H9 (cell line): ENCODE measurements at regions not wholly inside any gene's neighbourhood (a gene's known extent, or its start where the extent isn't known, plus 50 kb on each side); places are given as distances from the start of the nearest gene placed in this dataset.

Source experiments
- DNase-seq: peaks from one replicate; pipeline ENCODE4 v3.0.0-alpha.2; 2017
- H2AFZ ChIP-seq: one replicate; pipeline ENCODE4 v1.6.1; 2013; ENCODE audit warnings: mild to moderate bottlenecking, low read length, control low read depth, moderate library complexity
- H2AK5ac ChIP-seq: 2 replicates; pipeline ENCODE4 v1.6.1; 2013; ENCODE audit warnings: low read length, control low read depth, mixed read lengths; ENCODE audit not compliant: insufficient read length
- H2BK120ac ChIP-seq: one replicate; pipeline ENCODE4 v1.6.1; 2013; ENCODE audit warnings: low read depth, mild to moderate bottlenecking, low read length, control low read depth, inconsistent platforms; ENCODE audit not compliant: poor library complexity, severe bottlenecking
- H2BK12ac ChIP-seq: 2 replicates; pipeline ENCODE4 v1.6.1; 2013; ENCODE audit warnings: low read length, control low read depth, mixed read lengths, low read depth; ENCODE audit not compliant: insufficient read length
- H2BK15ac ChIP-seq: 2 replicates; pipeline ENCODE4 v1.6.1; 2013; ENCODE audit warnings: low read depth, low read length, control low read depth
- H2BK20ac ChIP-seq: one replicate; pipeline ENCODE4 v1.6.1; 2013; ENCODE audit warnings: low read depth, mild to moderate bottlenecking, low read length, control low read depth, inconsistent platforms; ENCODE audit not compliant: poor library complexity, severe bottlenecking
- H2BK5ac ChIP-seq: 2 replicates; pipeline ENCODE4 v1.6.1; 2013; ENCODE audit warnings: low read length, control low read depth, mixed read lengths; ENCODE audit not compliant: insufficient read length
- H3K14ac ChIP-seq: 2 replicates; pipeline ENCODE4 v1.6.1; 2013; ENCODE audit warnings: low read length, control low read depth; ENCODE audit not compliant: insufficient read depth
- H3K18ac ChIP-seq: 2 replicates; pipeline ENCODE4 v1.6.1; 2013; ENCODE audit warnings: low read depth, mild to moderate bottlenecking, mixed read lengths, low read length, control low read depth; ENCODE audit not compliant: insufficient read length
- H3K23ac ChIP-seq: 2 replicates; pipeline ENCODE4 v1.6.1; 2013; ENCODE audit warnings: low read length, control low read depth, mixed read lengths, low read depth; ENCODE audit not compliant: insufficient read length
- H3K23me2 ChIP-seq: 2 replicates; pipeline ENCODE4 v1.6.1; 2013; ENCODE audit warnings: low read depth, mild to moderate bottlenecking, mixed read lengths, low read length, control low read depth; ENCODE audit not compliant: insufficient read length, poor library complexity, severe bottlenecking
- H3K27ac ChIP-seq: 2 replicates; pipeline ENCODE4 v1.5.1; 2013; ENCODE audit warnings: low read length, control low read depth, mixed read lengths, low read depth; ENCODE audit not compliant: insufficient read length
- H3K27me3 ChIP-seq: 2 replicates; pipeline ENCODE4 v1.6.1; 2013; ENCODE audit warnings: low read length, control low read depth, inconsistent platforms; ENCODE audit not compliant: insufficient read depth
- H3K4ac ChIP-seq: 2 replicates; pipeline ENCODE4 v1.6.1; 2013; ENCODE audit warnings: low read depth, mild to moderate bottlenecking, control low read depth, inconsistent platforms, low read length, moderate library complexity
- H3K4me1 ChIP-seq: 2 replicates; pipeline ENCODE4 v1.6.1; 2013; ENCODE audit warnings: low read length, control low read depth, inconsistent platforms; ENCODE audit not compliant: insufficient read depth
- H3K4me2 ChIP-seq: 2 replicates; pipeline ENCODE4 v1.6.1; 2013; ENCODE audit warnings: low read length, control low read depth, mixed read lengths; ENCODE audit not compliant: insufficient read length, insufficient read depth
- H3K56ac ChIP-seq: 2 replicates; pipeline ENCODE4 v1.6.1; 2013; ENCODE audit warnings: low read depth, mild to moderate bottlenecking, mixed read lengths, low read length, control low read depth; ENCODE audit not compliant: insufficient read length
- H3K79me1 ChIP-seq: 2 replicates; pipeline ENCODE4 v1.6.1; 2013; ENCODE audit warnings: low read depth, mild to moderate bottlenecking, moderate library complexity, low read length, control low read depth, inconsistent platforms; ENCODE audit not compliant: insufficient read depth, poor library complexity, severe bottlenecking
- H3K79me2 ChIP-seq: 2 replicates; pipeline ENCODE4 v1.6.1; 2013; ENCODE audit warnings: low read length, control low read depth, inconsistent platforms; ENCODE audit not compliant: insufficient read depth
- H3K9ac ChIP-seq: 2 replicates; pipeline ENCODE4 v1.6.1; 2013; ENCODE audit warnings: low read length, control low read depth, mixed read lengths; ENCODE audit not compliant: insufficient read length; ENCODE audit errors: extremely low read depth
- H3K9me3 ChIP-seq: one replicate; pipeline ENCODE4 v1.6.1; 2013; ENCODE audit warnings: low read depth, low read length, inconsistent platforms; ENCODE audit not compliant: control insufficient read depth
- H3T11ph ChIP-seq: one replicate; pipeline ENCODE4 v1.6.1; 2013; ENCODE audit warnings: mild to moderate bottlenecking, low read length, control low read depth, inconsistent platforms
- H4K20me1 ChIP-seq: one replicate; pipeline ENCODE4 v1.6.1; 2013; ENCODE audit not compliant: control insufficient read depth, insufficient read length, insufficient read depth
- H4K5ac ChIP-seq: 2 replicates; pipeline ENCODE4 v1.6.1; 2013; ENCODE audit warnings: low read depth, mild to moderate bottlenecking, mixed read lengths, low read length, control low read depth; ENCODE audit not compliant: insufficient read length
- H4K8ac ChIP-seq: replicated peaks from 2 replicates; pipeline ENCODE4 v1.6.1; 2013; ENCODE audit warnings: low read length, control low read depth, mixed read lengths, low read depth; ENCODE audit not compliant: insufficient read length
- H4K91ac ChIP-seq: 2 replicates; pipeline ENCODE4 v1.6.1; 2013; ENCODE audit warnings: low read depth, mild to moderate bottlenecking, moderate library complexity, mixed read lengths, low read length, control low read depth; ENCODE audit not compliant: insufficient read length
- H3K27ac Mint-ChIP-seq, 3 experiments: 2 replicates in 2 of 3; 3 replicates in 1 of 3; pipeline ENCODE4 v1.8.0; 2020 to 2021; ENCODE audit warnings: mixed read lengths in 3 of 3, mild to moderate bottlenecking in 1 of 3, moderate library complexity in 1 of 3
- H3K27me3 Mint-ChIP-seq: 2 replicates; pipeline ENCODE4 v1.8.0; 2021; ENCODE audit warnings: low read depth, mild to moderate bottlenecking, moderate library complexity, mixed read lengths
- H3K36me3 Mint-ChIP-seq, 3 experiments: 2 replicates in 2 of 3; 3 replicates in 1 of 3; pipeline ENCODE4 v1.8.0; 2020 to 2021; ENCODE audit warnings: low read depth in 3 of 3, mixed read lengths in 3 of 3; ENCODE audit not compliant: insufficient read depth in 1 of 3
- H3K4me1 Mint-ChIP-seq, 2 experiments: 2 replicates each; pipeline ENCODE4 v1.8.0; 2020; ENCODE audit warnings: mixed read lengths in 2 of 2
- H3K4me3 Mint-ChIP-seq, 2 experiments: 2 replicates in 1 of 2; 3 replicates in 1 of 2; pipeline ENCODE4 v1.8.0; 2020 to 2021; ENCODE audit warnings: mild to moderate bottlenecking in 2 of 2, mixed read lengths in 2 of 2, moderate library complexity in 1 of 2
- H3K9me3 Mint-ChIP-seq, 2 experiments: 2 replicates in 1 of 2; 3 replicates in 1 of 2; pipeline ENCODE4 v1.8.0; 2020; ENCODE audit warnings: mild to moderate bottlenecking in 2 of 2, mixed read lengths in 2 of 2, moderate library complexity in 1 of 2
- WGBS: extraction: QIAGEN DNeasy Blood & Tissue Kit; methylation state at CpG from one replicate; pipeline ENCODE4 v1.1.7; 2013; ENCODE audit warnings: missing lambda C conversion rate, low lambda C conversion rate, mixed read lengths; ENCODE audit not compliant: insufficient read length; ENCODE audit errors: extremely low coverage; 5-methylcytosine and 5-hydroxymethylcytosine counted together
- TF ChIP-seq, protein P1 (sequence below): fragments of 200-600 bp; sonication (generic); conservative IDR thresholded peaks from 3 replicates; pipeline ENCODE4 v1.8.0; 2021; ENCODE audit warnings: antibody characterized with exemption, mild to moderate bottlenecking

DNA sequence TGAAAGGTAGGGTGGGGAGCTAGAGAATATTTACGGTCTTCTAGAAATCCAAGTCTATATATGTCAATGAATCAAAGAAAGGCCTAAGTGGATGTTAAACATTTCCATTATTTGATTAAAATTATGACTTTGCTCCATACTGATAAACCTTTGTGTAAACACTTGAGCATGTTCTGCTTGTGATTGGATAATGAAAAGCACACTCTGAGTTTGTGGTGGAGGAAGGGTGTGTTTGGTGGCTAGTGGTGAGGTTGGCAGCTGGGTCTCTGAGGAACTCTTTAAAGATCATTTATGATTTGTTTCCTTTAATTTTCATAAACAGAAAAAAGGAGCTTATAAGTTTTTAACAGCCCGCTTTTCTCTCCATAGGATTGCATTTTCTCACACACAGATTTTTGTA, 84.7 kb downstream of the RFPL4B start:
- no CpG with 5 or more reads among the region's 2 CpGs for WGBS
- no peak overlapping the region for H2AFZ ChIP-seq

More for the DNA sequence above, 84.7 kb downstream of the RFPL4B start:
- Mint-ChIP-seq H3K27ac (no peak overlapping the region), H3K36me3 (no peaks in the 10 kb centered on the region; a peak in 1 of 7 replicates), H3K4me1 (peaks cover 3 to 5% of the 10 kb centered on the region in 2 experiments), H3K9me3 (no peaks in the 10 kb centered on the region; a peak in 1 of 5 replicates), H3K4me3 (no peak overlapping the region), H3K27me3 (no peaks in the 10 kb centered on the region; the same call in 1 of the 2 replicates)
- no peak overlapping the region for H3K56ac ChIP-seq
- H2AK5ac ChIP-seq, result no peak overlapping the region
- TF ChIP-seq, protein P1, sequence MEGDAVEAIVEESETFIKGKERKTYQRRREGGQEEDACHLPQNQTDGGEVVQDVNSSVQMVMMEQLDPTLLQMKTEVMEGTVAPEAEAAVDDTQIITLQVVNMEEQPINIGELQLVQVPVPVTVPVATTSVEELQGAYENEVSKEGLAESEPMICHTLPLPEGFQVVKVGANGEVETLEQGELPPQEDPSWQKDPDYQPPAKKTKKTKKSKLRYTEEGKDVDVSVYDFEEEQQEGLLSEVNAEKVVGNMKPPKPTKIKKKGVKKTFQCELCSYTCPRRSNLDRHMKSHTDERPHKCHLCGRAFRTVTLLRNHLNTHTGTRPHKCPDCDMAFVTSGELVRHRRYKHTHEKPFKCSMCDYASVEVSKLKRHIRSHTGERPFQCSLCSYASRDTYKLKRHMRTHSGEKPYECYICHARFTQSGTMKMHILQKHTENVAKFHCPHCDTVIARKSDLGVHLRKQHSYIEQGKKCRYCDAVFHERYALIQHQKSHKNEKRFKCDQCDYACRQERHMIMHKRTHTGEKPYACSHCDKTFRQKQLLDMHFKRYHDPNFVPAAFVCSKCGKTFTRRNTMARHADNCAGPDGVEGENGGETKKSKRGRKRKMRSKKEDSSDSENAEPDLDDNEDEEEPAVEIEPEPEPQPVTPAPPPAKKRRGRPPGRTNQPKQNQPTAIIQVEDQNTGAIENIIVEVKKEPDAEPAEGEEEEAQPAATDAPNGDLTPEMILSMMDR, result no peak
- H2BK12ac ChIP-seq, result no peak overlapping the region
- H3T11ph ChIP-seq, result no peak overlapping the region
- H2BK15ac ChIP-seq, result no peak overlapping the region
- no peaks in the 10 kb centered on the region; the same call in 1 of the 2 replicates for H3K4me1 ChIP-seq
- no peak overlapping the region for H3K14ac ChIP-seq
- H3K9ac ChIP-seq, result no peak overlapping the region
- no peaks in the 10 kb centered on the region for H3K27me3 ChIP-seq
- no peak overlapping the region for H2BK120ac ChIP-seq
- H4K91ac ChIP-seq, result no peak overlapping the region
- no peaks in the 10 kb centered on the region for H4K20me1 ChIP-seq
- no peak overlapping the region for H4K5ac ChIP-seq
- no peak overlapping the region for H3K23ac ChIP-seq
- H3K9me3 ChIP-seq, result no peaks in the 10 kb centered on the region
- H3K79me1 ChIP-seq, result no peaks in the 10 kb centered on the region
- no peak for DNase-seq
- H3K79me2 ChIP-seq, result no peaks in the 10 kb centered on the region
- no peak overlapping the region for H2BK5ac ChIP-seq
- no peak overlapping the region for H3K27ac ChIP-seq
- no peak overlapping the region for H3K4ac ChIP-seq
- H3K4me2 ChIP-seq, result no peak overlapping the region
- H3K23me2 ChIP-seq, result no peaks in the 10 kb centered on the region
- no peak overlapping the region for H2BK20ac ChIP-seq
- H3K18ac ChIP-seq, result no peak overlapping the region
- no peak overlapping the region for H4K8ac ChIP-seq
